Keratinocyte (primary cell): ENCODE measurements at regions not wholly inside any gene's neighbourhood (a gene's known extent, or its start where the extent isn't known, plus 50 kb on each side); places are given as distances from the start of the nearest gene placed in this dataset.

ENCODE experiments used
- EZH2 ChIP-seq: IDR thresholded peaks from one replicate; pipeline ENCODE4 v1.6.1; 2012; ENCODE audit warnings: inconsistent platforms, mild to moderate bottlenecking, low read length, moderate library complexity
- TF ChIP-seq, protein P1 (sequence below), 3 experiments: IDR thresholded peaks in 1 of 3; conservative IDR thresholded peaks in 1 of 3; optimal IDR thresholded peaks in 1 of 3; 2 replicates in 2 of 3; 3 replicates in 1 of 3; pipeline versions ENCODE3 to v1.5.1; 2011; ENCODE audit warnings: low read length in 3 of 3, mild to moderate bottlenecking in 3 of 3, moderate library complexity in 2 of 3, control low read depth in 1 of 3, inconsistent platforms in 1 of 3; ENCODE audit not compliant: insufficient read depth in 2 of 3; ENCODE audit errors: extremely low read depth in 1 of 3

- TF ChIP-seq, protein P1, sequence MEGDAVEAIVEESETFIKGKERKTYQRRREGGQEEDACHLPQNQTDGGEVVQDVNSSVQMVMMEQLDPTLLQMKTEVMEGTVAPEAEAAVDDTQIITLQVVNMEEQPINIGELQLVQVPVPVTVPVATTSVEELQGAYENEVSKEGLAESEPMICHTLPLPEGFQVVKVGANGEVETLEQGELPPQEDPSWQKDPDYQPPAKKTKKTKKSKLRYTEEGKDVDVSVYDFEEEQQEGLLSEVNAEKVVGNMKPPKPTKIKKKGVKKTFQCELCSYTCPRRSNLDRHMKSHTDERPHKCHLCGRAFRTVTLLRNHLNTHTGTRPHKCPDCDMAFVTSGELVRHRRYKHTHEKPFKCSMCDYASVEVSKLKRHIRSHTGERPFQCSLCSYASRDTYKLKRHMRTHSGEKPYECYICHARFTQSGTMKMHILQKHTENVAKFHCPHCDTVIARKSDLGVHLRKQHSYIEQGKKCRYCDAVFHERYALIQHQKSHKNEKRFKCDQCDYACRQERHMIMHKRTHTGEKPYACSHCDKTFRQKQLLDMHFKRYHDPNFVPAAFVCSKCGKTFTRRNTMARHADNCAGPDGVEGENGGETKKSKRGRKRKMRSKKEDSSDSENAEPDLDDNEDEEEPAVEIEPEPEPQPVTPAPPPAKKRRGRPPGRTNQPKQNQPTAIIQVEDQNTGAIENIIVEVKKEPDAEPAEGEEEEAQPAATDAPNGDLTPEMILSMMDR (optimal IDR thresholded peaks at IDR 0.05 in 1 of 3, IDR thresholded peaks at IDR 0.05 in 1 of 3, conservative IDR thresholded peaks at IDR 0.05 in 1 of 3; ENCODE audit: extremely low read depth in 1 of 3, insufficient read depth in 2 of 3, low read length in 3 of 3): no peak
- TF ChIP-seq EZH2: no peak
Observed at GRCh38 chr15:79606831-79607355, 174.8 kb downstream of the MINAR1 start.
